Tibial artery (tissue), 4 donors: ENCODE measurements at regions not wholly inside any gene's neighbourhood (a gene's known extent, or its start where the extent isn't known, plus 50 kb on each side); places are given as distances from the start of the nearest gene placed in this dataset.

Source experiments
- DNase-seq, 2 donors: peaks; one replicate each; pipeline ENCODE4 v3.0.0-alpha.2; 2019
- H3K27ac ChIP-seq, 2 donors: fragments of 200-600 bp; sonication (generic) in 1 of 2; 1 replicate in 1 of 2; 2 replicates in 1 of 2; pipeline ENCODE4 v1.5.1; 2018 to 2019; ENCODE audit warnings: mild to moderate bottlenecking in 1 of 2
- H3K27me3 ChIP-seq, 2 donors: fragments of 200-600 bp; sonication (generic) in 1 of 2; one replicate each; pipeline versions ENCODE4 v1.5.1 to v1.6.0; 2016 to 2019
- H3K36me3 ChIP-seq, 3 donors: fragments of 200-600 bp; sonication (generic) in 2 of 3; one replicate each; pipeline ENCODE4 v1.5.1; 2016 to 2019; ENCODE audit warnings: mild to moderate bottlenecking in 2 of 3
- H3K4me1 ChIP-seq, 4 donors: fragments of 200-600 bp; sonication (generic) in 2 of 4; 1 replicate in 3 of 4; 2 replicates in 1 of 4; pipeline ENCODE4 v1.5.1; 2016 to 2019
- H3K4me3 ChIP-seq, 2 donors: fragments of 200-600 bp; sonication (generic) in 1 of 2; 1 replicate in 1 of 2; 2 replicates in 1 of 2; pipeline ENCODE4 v1.5.1; 2018 to 2019; ENCODE audit warnings: mild to moderate bottlenecking in 2 of 2
- H3K9me3 ChIP-seq, 3 donors: fragments of 200-600 bp; sonication (generic) in 1 of 3; one replicate each; pipeline ENCODE4 v1.5.1; 2016 to 2019
- CTCF ChIP-seq, 2 experiments: fragments of 200-600 bp in 1 of 2; fragments of 450-650 bp in 1 of 2; IDR thresholded peaks; one replicate each; pipeline ENCODE4 v1.5.1; 2017 to 2019; ENCODE audit warnings: antibody characterized with exemption in 2 of 2, mild to moderate bottlenecking in 1 of 2, moderate library complexity in 1 of 2
- intact Hi-C: fragments of 100-400 bp; cut with DNase I; formaldehyde crosslinking; loops from one replicate; pipeline ENCODE4 v1.15.0; 2023; ENCODE audit warnings: low total_unique reads

DNA sequence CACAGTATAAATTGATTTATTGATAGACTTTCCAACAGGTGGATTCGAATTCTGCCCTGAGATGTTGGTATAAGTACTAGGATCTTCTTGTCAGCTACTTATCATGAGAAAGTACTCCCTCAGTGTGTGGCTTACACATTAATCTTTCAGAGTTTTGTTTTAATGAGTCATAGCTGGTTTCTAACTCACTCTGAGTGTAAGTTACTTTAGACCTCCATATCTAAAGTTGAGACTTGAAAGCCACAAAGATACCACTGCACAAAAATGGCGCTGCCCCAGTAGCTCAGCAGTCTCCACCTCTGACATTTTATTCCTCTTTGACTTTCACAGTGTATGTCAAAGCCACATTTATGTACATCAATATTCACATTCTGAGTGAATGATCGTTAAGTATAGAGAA lies 318.5 kb downstream of the ARAP2 start:
- no peak overlapping the region for H3K4me3 ChIP-seq
- no peaks in the 10 kb centered on the region for H3K4me1 ChIP-seq
- DNase-seq = no peak
- intact Hi-C loops = no loop called here
- H3K27me3 ChIP-seq = no peaks in the 10 kb centered on the region
- H3K27ac ChIP-seq = no peak overlapping the region
- H3K9me3 ChIP-seq = no peaks in the 10 kb centered on the region
- H3K36me3 ChIP-seq = no peaks in the 10 kb centered on the region
- TF ChIP-seq CTCF (IDR thresholded peaks at IDR 0.05) = no peak

GRCh38 chr4:35926788-35927187 lies 317.5 kb downstream of the ARAP2 start:
- no peaks in the 10 kb centered on the region for H3K9me3 ChIP-seq
- no peaks in the 10 kb centered on the region for H3K36me3 ChIP-seq
- no peak overlapping the region for H3K4me3 ChIP-seq
- H3K27me3 ChIP-seq = no peaks in the 10 kb centered on the region
- no peak for TF ChIP-seq CTCF (IDR thresholded peaks at IDR 0.05)
- no peak overlapping the region for H3K27ac ChIP-seq
- no peak for DNase-seq
- H3K4me1 ChIP-seq = no peaks in the 10 kb centered on the region
- intact Hi-C loops = no loop called here

DNA sequence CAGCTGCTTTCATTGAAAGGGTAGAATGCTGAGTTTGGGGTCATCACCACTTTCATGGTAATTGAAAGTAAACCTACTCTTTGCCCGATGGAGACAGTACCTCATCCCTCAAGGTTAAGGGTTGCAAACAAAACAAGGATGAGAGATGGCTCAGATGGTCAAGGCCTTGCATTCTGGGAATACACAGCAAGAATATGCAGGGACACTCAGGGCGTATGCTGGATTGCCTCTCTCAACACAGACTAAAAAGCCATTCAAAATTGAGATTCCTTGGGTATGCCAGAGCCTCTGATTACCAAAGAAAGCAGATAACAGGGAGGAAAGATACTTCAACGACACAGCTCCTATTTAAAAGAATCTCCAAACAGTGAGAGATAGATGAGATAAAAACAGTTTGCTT lies 310.4 kb downstream of the ARAP2 start:
- Histone ChIP-seq H3K36me3 (no peaks in the 10 kb centered on the region), H3K9me3 (no peaks in the 10 kb centered on the region), H3K27me3 (no peaks in the 10 kb centered on the region), H3K27ac (no peak overlapping the region), H3K4me1 (no peaks in the 10 kb centered on the region), H3K4me3 (no peak overlapping the region)
- no peak for DNase-seq
- intact Hi-C loops = no loop called here
- no peak for TF ChIP-seq CTCF (IDR thresholded peaks at IDR 0.05)

GRCh38 chr4:35934320-35934981 lies 309.9 kb downstream of the ARAP2 start:
- no peak overlapping the region for H3K27ac ChIP-seq
- peak in 1 of 2 experiments; percentile 37 for TF ChIP-seq CTCF (IDR thresholded peaks at IDR 0.05)
- no peaks in the 10 kb centered on the region for H3K27me3 ChIP-seq
- H3K9me3 ChIP-seq = no peaks in the 10 kb centered on the region
- no peaks in the 10 kb centered on the region for H3K4me1 ChIP-seq
- H3K36me3 ChIP-seq = no peaks in the 10 kb centered on the region
- no peak for DNase-seq
- no peak overlapping the region for H3K4me3 ChIP-seq
- intact Hi-C loops = no loop called here

- intact Hi-C loops = no loop called here
- Histone ChIP-seq H3K9me3 (no peaks in the 10 kb centered on the region), H3K27me3 (no peaks in the 10 kb centered on the region), H3K4me1 (no peaks in the 10 kb centered on the region), H3K4me3 (no peak overlapping the region), H3K36me3 (no peaks in the 10 kb centered on the region), H3K27ac (no peak overlapping the region)
- no peak for TF ChIP-seq CTCF (IDR thresholded peaks at IDR 0.05)
- DNase-seq = no peak
These were observed 305.4 kb downstream of the ARAP2 start for GRCh38 chr4:35938936-35939335.

DNA sequence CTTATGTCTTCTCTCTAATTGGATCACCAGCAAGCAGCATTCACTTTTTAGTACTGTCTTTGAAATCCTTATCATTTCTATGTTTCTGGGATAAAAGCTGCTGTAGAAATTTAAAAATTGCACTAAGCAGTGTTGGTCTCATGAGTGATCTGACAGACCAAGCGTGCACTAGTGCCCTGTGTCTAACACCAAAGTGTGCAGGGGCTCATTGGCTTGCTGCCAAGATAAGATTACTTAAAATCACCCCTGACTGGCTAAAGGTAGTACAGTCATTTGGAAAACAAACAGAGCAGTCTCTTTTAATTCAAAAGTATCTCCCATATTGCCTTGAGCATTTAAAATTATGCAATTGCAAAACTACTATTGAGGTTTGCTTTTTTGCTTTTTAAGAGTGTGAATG lies 304.6 kb downstream of the ARAP2 start:
- Histone ChIP-seq H3K27ac (no peak overlapping the region), H3K36me3 (no peaks in the 10 kb centered on the region), H3K4me3 (no peak overlapping the region), H3K9me3 (no peaks in the 10 kb centered on the region), H3K27me3 (no peaks in the 10 kb centered on the region), H3K4me1 (no peaks in the 10 kb centered on the region)
- intact Hi-C loops = no loop called here
- no peak for TF ChIP-seq CTCF (IDR thresholded peaks at IDR 0.05)
- DNase-seq = no peak
